ENCODE measurements at regions not wholly inside any gene's neighbourhood (a gene's known extent, or its start where the extent isn't known, plus 50 kb on each side); places are given as distances from the start of the nearest gene placed in this dataset.

GRCh38 chr3:171935261-171936123 is 92.3 kb downstream of the TMEM212 start:
- no peak for TF ChIP-seq POLR2A (IDR thresholded peaks at IDR 0.05)
- TF ChIP-seq, protein P1, sequence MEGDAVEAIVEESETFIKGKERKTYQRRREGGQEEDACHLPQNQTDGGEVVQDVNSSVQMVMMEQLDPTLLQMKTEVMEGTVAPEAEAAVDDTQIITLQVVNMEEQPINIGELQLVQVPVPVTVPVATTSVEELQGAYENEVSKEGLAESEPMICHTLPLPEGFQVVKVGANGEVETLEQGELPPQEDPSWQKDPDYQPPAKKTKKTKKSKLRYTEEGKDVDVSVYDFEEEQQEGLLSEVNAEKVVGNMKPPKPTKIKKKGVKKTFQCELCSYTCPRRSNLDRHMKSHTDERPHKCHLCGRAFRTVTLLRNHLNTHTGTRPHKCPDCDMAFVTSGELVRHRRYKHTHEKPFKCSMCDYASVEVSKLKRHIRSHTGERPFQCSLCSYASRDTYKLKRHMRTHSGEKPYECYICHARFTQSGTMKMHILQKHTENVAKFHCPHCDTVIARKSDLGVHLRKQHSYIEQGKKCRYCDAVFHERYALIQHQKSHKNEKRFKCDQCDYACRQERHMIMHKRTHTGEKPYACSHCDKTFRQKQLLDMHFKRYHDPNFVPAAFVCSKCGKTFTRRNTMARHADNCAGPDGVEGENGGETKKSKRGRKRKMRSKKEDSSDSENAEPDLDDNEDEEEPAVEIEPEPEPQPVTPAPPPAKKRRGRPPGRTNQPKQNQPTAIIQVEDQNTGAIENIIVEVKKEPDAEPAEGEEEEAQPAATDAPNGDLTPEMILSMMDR (IDR thresholded peaks at IDR 0.05) = no peak
- no peak for DNase-seq
- H3K27ac ChIP-seq = no peak overlapping the region
- no peaks in the 10 kb centered on the region for H3K4me1 ChIP-seq
- H3K4me3 ChIP-seq = no peak overlapping the region
- H3K36me3 ChIP-seq = no peaks in the 10 kb centered on the region
- WGBS, 2 donors = 70 to 73% methylated on average over 7 of the region's 7 CpGs
- peaks cover 0 to 4% (median 0%) of the 10 kb centered on the region in 4 donors for H3K27me3 ChIP-seq
- no peaks in the 10 kb centered on the region for H3K9me3 ChIP-seq
- intact Hi-C loops (cut with DNase I) = no loop called here

DNA sequence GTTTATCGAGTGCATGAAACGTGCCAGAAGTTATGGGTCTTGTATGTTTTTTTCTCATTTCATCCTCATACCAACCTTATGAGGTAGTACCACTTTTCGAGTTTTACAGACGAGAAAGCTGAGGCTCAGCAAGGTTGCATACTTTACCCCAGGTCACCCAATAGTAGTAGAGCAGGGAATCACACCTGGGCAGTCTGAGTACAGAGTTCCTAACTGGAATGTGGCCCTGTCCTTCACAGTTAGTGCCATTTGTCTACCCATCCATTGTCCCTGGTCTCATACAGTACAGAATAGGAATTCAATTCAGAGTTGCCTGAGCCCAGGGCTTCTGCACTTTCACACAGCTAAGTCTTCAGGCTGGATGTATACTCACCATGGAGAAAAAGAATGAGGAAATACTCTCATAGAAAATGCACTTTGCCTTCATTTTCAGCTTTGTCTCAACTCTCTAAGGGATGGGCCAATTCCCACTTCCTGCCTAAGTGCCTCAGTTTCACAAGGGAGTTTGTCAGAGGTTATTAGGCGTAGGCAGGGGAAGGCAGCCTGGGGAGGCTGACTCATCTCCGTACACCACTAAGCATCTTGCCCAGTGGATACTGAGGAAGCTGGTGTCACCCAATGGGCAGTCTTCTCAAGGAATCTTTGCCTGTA is 93.2 kb downstream of the TMEM212 start:
- no peak overlapping the region for H3K4me3 ChIP-seq
- no peaks in the 10 kb centered on the region for H3K9me3 ChIP-seq
- TF ChIP-seq, protein P1 (IDR thresholded peaks at IDR 0.05) = no peak
- TF ChIP-seq POLR2A (IDR thresholded peaks at IDR 0.05) = no peak
- intact Hi-C loops (cut with DNase I) = no loop called here
- no peaks in the 10 kb centered on the region for H3K36me3 ChIP-seq
- H3K27me3 ChIP-seq = peaks cover 0 to 4% (median 0%) of the 10 kb centered on the region in 4 donors
- H3K27ac ChIP-seq = no peak overlapping the region
- H3K4me1 ChIP-seq = no peaks in the 10 kb centered on the region
- DNase-seq = no peak
- WGBS, 2 donors = 73 to 80% methylated on average over 6 of the region's 6 CpGs

DNA sequence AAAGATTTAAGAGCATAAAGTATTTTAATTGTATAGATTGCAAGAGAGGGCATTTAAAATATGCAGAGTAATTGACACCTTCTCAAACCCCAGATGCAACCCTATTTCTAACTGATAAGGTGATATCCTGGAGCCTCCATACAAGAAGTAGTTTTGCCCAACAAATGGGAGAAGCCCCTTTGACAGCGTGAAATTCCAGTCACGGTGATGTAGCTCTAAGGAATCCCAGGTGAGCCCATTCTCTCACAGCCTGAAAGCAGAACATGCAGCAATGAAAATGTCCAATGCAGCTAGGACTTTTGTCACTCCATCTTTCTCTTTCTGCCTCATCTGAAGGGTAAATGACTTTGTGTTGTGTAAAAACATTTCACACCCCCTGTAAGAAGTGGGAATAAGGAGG is 96.4 kb downstream of the TMEM212 start:
- Histone ChIP-seq H3K4me1 (peaks cover 0 to 4% (median 0%) of the 10 kb centered on the region in 3 donors), H3K27me3 (peaks cover 0 to 4% (median 0%) of the 10 kb centered on the region in 4 donors), H3K9me3 (no peaks in the 10 kb centered on the region), H3K36me3 (no peaks in the 10 kb centered on the region), H3K27ac (no peak overlapping the region), H3K4me3 (no peak overlapping the region)
- no peak for TF ChIP-seq POLR2A (IDR thresholded peaks at IDR 0.05)
- TF ChIP-seq, protein P1 (IDR thresholded peaks at IDR 0.05) = no peak
- WGBS, 2 donors = 79 to 95% methylated on average over 2 of the region's 2 CpGs
- intact Hi-C loops (cut with DNase I) = no loop called here
- no peak for DNase-seq

DNA sequence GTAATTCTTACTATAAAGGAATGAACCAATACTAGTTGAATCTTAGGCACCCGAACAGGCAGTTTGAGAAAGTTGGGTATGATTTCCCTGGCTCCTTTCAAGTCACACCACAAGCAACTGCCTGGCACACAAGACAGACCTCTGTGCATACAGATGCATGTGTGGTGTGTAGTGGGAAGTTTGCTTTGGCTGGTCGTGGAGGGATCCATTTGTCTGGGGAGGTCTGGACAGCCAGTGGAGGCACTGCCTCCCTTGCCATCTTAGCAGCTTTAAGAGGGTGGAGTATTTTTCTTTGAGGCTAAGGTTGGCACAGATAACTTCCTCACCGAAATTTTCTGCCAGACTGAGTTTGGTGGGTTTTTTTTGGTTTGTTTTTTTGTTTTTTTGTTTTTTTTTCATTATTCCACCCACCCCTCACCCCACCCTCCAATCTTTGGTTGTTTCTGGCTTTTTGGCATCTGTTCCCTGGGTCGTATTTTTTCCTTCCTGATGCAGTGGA is 97.1 kb downstream of the TMEM212 start:
- intact Hi-C loops (cut with DNase I) = no loop called here
- 38 to 61% methylated on average over 4 of the region's 4 CpGs for WGBS, 2 donors
- no peaks in the 10 kb centered on the region for H3K27me3 ChIP-seq
- H3K4me3 ChIP-seq = no peak overlapping the region
- no peaks in the 10 kb centered on the region for H3K36me3 ChIP-seq
- H3K27ac ChIP-seq = no peak overlapping the region
- no peak for DNase-seq
- TF ChIP-seq, protein P1 (IDR thresholded peaks at IDR 0.05) = no peak
- no peak for TF ChIP-seq POLR2A (IDR thresholded peaks at IDR 0.05)
- no peaks in the 10 kb centered on the region for H3K9me3 ChIP-seq
- peaks cover 0 to 5% (median 0%) of the 10 kb centered on the region in 3 donors for H3K4me1 ChIP-seq
